Brain microvascular endothelial cell (primary cell): ENCODE measurements at regions not wholly inside any gene's neighbourhood (a gene's known extent, or its start where the extent isn't known, plus 50 kb on each side); places are given as distances from the start of the nearest gene placed in this dataset.
A peak's percentile ranks its signal among the peaks of the same experiment; 100 is the strongest.
"Not testable (repeated sequence)": the region's sequence is repeated elsewhere in the genome, so short reads cannot be mapped to it uniquely, and the experiment has no call there.

Source experiments
- DNase-seq: peaks from one replicate; pipeline ENCODE4 v3.0.0-alpha.2; 2020
- H3K27ac ChIP-seq: fragments of 250-450 bp; sonication (Bioruptor Pico); 2 replicates; pipeline ENCODE4 v1.5.1; 2020; ENCODE audit warnings: mild to moderate bottlenecking, moderate library complexity
- H3K27me3 ChIP-seq: fragments of 250-450 bp; sonication (Bioruptor Pico); replicated peaks from 2 replicates; pipeline ENCODE4 v1.5.1; 2020; ENCODE audit warnings: mild to moderate bottlenecking
- H3K36me3 ChIP-seq: fragments of 250-450 bp; sonication (Bioruptor Pico); replicated peaks from 2 replicates; pipeline ENCODE4 v1.5.1; 2020; ENCODE audit warnings: mild to moderate bottlenecking
- H3K4me3 ChIP-seq: 2 replicates; pipeline ENCODE4 v1.5.1; 2011; ENCODE audit warnings: low read depth, mild to moderate bottlenecking, control low read depth, low read length, moderate library complexity
- in situ Hi-C: cut with HindIII; loops from 2 replicates; pipeline ENCODE4 v1.10.0; 2017; ENCODE audit warnings: low sequenced_read_pairs, low pct_ligation_motif_present
- TF ChIP-seq, protein P1 (sequence below): IDR thresholded peaks from 2 replicates; pipeline ENCODE4 v1.5.1; 2011; ENCODE audit warnings: low read depth, mild to moderate bottlenecking, moderate library complexity, low read length, control low read depth, inconsistent platforms; ENCODE audit errors: missing control alignments

DNA sequence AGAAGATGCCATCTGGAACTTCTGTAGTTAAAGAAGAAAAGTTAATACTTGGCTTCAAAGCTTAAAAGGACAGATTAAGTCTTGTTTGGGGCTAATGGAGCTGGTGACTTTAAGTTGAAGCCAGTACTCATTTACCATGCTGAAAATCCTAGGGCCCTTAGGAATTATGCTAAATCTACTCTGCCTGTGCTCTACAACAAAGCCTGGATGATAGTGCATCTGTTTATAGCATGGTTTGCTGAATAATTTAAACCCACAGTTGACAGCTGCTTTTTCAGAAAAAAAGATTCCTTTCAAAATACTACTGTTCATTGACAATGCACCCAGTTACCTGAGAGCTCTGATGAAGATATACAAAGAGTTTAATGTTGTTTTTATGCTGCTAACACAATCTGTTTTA is 393.5 kb downstream of the MAT2B start:
- no peak overlapping the region for H3K27ac ChIP-seq
- in situ Hi-C loops = no loop called here
- H3K36me3 ChIP-seq = no peaks in the 10 kb centered on the region
- TF ChIP-seq, protein P1, sequence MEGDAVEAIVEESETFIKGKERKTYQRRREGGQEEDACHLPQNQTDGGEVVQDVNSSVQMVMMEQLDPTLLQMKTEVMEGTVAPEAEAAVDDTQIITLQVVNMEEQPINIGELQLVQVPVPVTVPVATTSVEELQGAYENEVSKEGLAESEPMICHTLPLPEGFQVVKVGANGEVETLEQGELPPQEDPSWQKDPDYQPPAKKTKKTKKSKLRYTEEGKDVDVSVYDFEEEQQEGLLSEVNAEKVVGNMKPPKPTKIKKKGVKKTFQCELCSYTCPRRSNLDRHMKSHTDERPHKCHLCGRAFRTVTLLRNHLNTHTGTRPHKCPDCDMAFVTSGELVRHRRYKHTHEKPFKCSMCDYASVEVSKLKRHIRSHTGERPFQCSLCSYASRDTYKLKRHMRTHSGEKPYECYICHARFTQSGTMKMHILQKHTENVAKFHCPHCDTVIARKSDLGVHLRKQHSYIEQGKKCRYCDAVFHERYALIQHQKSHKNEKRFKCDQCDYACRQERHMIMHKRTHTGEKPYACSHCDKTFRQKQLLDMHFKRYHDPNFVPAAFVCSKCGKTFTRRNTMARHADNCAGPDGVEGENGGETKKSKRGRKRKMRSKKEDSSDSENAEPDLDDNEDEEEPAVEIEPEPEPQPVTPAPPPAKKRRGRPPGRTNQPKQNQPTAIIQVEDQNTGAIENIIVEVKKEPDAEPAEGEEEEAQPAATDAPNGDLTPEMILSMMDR = no peak
- no peak for DNase-seq
- no peaks in the 10 kb centered on the region for H3K27me3 ChIP-seq
- H3K4me3 ChIP-seq = no peak overlapping the region

DNA sequence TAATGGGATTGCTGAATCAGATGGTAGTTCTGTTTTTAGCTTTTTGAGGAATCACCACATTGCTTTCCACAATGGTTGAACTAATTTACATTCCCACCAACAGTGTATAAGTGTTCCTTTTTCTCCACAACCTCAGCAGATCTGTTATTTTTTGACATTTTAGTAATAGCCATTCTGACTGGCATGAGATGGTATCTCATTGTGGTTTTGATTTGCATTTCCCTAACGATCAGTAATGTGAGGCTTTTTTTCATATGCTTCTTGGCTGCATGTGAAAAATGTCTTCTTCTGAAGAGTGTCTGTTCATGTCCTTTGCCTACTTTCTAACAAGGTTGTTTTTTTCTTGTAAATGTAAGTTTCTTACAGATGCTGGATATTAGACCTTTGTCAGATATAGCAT is 402.4 kb downstream of the MAT2B start:
- DNase-seq, H3K36me3 ChIP-seq, H3K27me3 ChIP-seq, H3K4me3 ChIP-seq, in situ Hi-C loops, H3K27ac ChIP-seq: not testable (repeated sequence)

DNA sequence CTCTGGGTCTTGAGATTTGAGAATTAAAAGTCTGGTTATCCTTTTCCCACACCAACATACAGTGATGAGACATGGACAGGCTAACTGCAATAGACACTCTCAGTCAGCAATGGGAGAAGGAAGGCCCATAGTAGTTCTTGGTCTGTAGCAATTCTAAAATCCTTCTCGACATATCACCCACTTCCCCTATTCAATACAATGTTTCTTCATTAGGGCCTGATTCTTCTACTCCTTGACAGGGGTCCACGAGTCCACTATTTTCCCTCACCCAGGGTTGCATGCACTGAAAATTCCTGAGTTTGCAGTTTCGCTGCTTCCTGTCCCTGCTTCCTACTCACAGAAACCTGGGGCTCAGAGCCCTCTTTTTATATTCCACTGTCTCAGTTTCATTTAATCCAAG is 402.8 kb downstream of the MAT2B start:
- in situ Hi-C loops = no loop called here
- H3K27ac ChIP-seq = no peak overlapping the region
- H3K36me3 ChIP-seq = no peaks in the 10 kb centered on the region
- H3K27me3 ChIP-seq = no peaks in the 10 kb centered on the region
- TF ChIP-seq, protein P1 = no peak
- no peak overlapping the region for H3K4me3 ChIP-seq
- no peak for DNase-seq

DNA sequence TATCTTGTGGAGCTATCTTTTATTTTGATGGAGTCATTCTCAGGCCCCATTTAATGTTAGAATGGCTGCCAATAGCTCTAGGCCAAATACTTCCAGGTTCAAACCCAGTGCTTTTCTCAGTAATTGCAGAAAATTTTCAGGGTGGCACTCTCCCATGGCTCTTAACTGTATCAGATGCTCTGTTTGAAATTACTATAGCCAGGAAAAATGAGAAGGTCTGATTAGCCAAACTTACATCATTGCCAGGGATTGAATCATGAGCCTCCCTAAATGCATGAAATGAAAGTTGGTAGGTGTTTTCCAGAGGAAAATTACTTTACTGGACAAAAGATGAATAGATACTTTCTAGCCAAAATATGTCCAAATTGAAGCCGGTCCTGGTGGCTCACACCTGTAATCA is 404.8 kb downstream of the MAT2B start:
- TF ChIP-seq, protein P1 = no peak
- Histone ChIP-seq H3K4me3 (no peak overlapping the region), H3K27ac (no peak overlapping the region), H3K27me3 (no peaks in the 10 kb centered on the region), H3K36me3 (no peaks in the 10 kb centered on the region)
- DNase-seq = no peak
- in situ Hi-C loops = no loop called here

DNA sequence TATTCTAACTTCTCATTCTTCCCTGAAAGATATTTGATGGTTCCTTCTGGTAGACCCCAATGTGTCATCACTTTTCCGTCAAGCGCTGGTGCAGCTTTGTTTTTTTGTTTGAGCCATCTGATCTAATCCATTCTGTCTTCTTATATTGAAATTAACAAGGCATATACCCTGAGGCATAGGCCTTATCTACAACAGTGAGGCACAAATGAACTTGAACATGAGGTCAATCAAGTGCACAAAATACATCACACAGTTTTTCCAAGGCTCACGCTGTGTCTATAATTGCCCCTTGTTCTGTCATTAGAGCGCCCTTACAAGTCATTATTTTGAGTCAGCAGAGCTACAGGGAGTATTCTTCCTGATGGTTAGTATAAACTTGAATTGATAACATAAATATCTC is 406.6 kb downstream of the MAT2B start:
- H3K27ac ChIP-seq = no peak overlapping the region
- no peaks in the 10 kb centered on the region for H3K27me3 ChIP-seq
- no peaks in the 10 kb centered on the region for H3K36me3 ChIP-seq
- H3K4me3 ChIP-seq = no peak overlapping the region
- no peak for DNase-seq
- in situ Hi-C loops = no loop called here
- TF ChIP-seq, protein P1 = no peak

DNA sequence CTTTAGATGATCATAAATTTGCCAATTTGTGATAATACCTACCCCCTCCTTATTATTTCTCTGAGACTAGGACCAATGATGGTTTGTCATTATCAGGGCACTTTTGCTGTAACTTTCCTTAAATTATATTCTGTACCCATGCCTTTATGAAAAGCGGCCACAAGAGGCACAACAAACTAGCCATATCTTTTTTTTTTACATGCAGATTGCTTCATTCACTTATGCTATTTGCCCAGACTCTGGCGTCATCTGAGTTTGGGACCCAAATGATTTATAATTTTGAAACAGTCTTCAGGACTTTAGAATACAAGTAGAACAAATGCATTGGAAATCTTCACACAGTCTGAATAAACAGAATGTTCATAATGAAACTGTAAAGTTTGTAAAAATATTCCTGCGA is 408.1 kb downstream of the MAT2B start:
- no peak for DNase-seq
- in situ Hi-C loops = no loop called here
- TF ChIP-seq, protein P1 = peak; percentile 7

DNA sequence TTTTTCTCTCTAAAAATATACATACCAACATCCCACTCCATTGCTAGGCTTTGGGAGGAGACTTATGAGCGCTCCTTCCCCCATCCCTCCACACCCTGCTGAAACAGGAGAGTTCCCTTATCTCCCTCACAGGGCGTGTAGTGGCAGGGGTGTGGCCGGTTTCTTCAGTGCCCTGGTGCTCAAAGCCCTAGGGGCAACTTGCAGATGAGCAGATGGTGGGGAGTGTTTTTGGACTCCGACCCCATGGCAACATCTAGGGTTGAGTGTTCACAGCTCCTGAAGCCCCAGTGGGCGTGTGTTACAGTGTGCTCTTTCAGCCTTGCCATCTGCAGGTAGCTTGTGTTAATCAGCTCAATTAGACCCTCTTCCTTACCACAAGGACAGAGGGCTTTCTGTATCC is 409.5 kb downstream of the MAT2B start:
- H3K27ac ChIP-seq = no peak overlapping the region
- DNase-seq = no peak
- H3K4me3 ChIP-seq = no peak overlapping the region
- TF ChIP-seq, protein P1 = no peak
- in situ Hi-C loops = no loop called here
- H3K36me3 ChIP-seq = no peaks in the 10 kb centered on the region
- no peaks in the 10 kb centered on the region for H3K27me3 ChIP-seq

More for the DNA sequence above, 408.1 kb downstream of the MAT2B start:
- H3K36me3 ChIP-seq = no peaks in the 10 kb centered on the region
- no peak overlapping the region for H3K4me3 ChIP-seq
- H3K27me3 ChIP-seq = no peaks in the 10 kb centered on the region
- no peak overlapping the region for H3K27ac ChIP-seq
